Activated T-helper 9 cell treated with anti-CD3 and anti-CD28 coated beads, Interleukin-2, amount 50 U/mL, for 16 hours (primary cell): ENCODE measurements at regions not wholly inside any gene's neighbourhood (a gene's known extent, or its start where the extent isn't known, plus 50 kb on each side); places are given as distances from the start of the nearest gene placed in this dataset.

Experiments used
- DNase-seq: peaks from one replicate; pipeline ENCODE4 v3.0.0-alpha.2; 2020; ENCODE audit warnings: low read depth

DNA sequence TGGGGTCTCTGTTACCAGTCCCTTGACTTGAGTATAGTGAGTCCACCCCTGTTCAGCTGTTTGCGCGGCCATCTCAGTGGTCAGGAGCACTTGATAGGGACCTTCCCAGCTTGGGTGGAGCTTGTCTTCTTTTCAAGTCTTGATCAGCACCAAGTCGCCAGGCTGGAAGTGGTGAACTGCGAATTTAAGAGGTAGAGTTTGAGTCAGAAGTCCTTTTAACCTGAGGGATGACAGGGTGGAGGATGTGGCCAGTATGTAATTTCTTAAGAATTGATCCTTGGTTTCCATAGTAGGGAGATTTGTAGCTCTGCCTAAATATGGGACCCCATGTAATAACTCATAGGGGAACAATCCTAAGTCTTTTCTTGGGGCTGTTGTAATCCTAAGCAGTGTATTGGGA is 86.3 kb upstream of the XCR1 start:
- no peak for DNase-seq

DNA sequence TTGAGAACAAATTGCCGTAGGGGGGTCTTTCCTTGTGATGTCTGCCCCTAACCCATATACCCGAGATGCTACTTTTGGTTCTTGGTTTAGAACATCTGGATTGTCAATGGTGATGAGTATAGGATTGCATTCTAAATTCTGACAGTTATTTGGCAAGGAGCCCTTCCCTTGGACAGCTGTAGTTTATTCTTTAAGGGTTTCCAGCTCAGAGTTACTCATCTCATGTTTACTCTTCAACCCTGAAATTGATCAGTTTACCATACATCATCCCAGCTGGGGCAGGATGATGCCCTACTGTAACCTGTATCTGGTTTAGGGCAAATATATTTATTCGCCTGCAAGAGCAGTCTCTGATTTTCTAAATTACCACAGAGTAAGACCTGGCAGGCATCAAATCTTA is 85.7 kb upstream of the XCR1 start:
- DNase-seq: no peak

DNA sequence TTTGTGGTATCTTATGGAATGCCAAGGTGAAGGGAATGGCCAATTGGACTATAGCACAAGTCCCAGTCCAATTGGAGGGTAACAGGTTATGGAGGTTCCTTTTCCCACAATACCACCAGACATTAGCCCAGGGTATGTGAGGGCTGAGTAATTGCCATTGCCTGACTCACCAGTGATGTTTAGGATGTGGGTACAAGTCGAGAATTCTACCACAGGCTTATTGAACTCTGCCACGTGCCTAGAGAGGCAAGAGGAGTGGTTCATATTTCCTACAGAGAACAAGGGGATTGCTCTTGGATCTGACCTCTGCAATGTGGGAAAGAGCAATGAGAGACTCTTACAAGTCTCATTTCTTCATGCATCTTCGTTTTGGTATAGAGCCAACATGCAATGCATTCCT is 85.0 kb upstream of the XCR1 start:
- no peak for DNase-seq

DNA sequence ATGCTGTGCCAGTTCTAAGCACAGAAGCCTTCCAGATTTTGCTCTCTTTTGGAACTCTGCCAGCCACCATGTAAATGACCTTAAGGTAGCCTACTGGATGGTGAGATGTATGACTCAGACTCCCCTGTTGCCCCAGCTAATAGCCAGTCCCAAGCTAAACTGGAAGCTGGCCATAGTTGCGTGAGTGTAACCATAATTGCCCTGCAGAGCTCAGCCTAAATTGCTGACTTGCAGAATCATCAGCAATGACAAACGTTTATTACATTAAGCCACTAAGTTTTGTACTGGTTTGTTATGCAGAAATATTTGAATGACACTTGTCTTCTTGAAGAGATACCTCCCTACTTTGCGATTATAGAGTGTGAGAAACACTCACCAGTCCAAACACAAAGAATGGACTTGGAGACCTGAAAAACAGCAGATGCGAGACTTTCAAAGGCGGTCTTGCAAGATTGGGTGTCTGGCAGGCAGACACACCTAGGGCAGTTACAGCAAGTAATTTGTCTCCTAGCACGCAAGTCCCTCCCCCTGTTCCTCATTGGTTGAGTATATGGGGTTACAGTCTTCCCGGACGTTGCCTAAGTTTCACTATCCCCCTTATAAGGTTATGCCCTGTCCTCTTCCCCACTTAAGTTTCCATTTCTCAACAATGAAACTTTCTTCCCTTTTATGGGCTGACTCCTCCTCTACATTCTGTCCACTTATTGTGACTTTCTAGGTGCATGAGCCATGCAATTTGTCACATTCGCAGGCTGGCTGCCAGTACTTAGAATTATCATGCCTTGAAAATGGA is 83.6 kb upstream of the XCR1 start:
- DNase-seq: no peak

DNA sequence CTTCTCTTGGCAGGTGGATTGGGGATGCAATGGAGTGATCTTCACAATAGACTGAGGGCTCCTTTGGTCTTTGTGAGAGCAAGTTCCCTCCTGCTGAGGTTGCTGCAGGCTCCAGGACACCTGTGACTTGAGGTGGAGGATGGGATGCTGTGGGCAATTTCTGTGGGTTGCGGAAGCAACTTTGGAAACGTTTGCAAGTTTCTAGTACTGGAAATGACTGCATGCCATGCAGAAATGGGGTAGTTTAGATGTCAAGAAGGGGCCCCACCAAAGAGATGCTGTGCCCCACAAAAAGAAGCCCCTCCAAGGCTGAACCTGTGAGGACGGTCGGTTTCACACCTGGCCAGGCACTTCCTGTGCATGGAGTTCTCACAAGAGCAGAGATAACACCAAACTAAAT is 80.4 kb upstream of the XCR1 start:
- DNase-seq: no peak

DNA sequence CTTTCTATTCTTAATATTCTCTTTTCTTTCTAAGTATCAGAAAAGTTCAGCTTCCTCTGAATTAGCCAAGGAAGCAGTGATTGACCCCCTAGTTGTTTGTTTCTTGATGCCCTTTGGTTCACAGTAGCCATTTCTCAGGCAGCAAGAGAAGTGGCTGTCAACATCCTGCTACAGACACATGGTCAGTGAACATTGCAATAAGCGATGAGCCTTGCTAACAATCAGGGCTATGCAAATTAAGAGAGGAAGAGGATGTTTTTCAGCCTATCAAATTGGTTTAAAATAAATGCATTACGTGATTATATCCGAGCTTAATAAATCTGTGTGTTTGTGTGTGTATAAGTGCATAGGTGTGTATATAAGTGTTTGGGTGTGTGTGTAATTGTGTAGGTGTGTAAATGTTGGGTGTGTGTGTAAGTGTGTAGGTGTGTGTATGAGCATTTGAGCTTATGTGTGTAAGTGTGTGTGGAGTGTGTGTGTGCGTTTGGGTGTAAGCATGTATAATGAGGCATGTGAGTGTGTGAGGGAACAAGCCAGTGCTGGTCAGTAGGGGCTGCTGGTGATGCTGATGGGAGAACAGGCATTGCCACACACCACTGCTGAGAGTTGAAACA is 78.1 kb upstream of the XCR1 start:
- DNase-seq: no peak

DNA sequence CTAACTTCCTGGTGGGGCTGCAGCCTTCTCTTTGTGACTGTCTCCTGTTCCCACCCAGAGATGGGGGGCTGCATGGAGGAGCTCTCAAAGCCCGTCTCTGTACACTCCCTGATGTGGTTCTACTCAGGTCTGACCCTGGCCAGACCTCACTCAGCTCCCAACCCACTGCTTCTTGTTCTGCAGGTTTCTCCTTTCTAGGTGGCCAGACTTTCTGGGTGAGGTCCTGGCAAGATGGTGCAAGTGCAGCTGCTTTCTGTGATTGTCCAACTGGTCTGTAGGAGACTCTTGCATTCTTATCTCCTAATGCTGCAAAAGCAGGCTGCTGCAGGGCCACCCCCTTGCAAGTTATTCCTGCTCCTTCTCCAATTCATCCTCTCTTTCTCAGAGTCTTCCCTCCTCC is 77.4 kb upstream of the XCR1 start:
- no peak for DNase-seq

DNA sequence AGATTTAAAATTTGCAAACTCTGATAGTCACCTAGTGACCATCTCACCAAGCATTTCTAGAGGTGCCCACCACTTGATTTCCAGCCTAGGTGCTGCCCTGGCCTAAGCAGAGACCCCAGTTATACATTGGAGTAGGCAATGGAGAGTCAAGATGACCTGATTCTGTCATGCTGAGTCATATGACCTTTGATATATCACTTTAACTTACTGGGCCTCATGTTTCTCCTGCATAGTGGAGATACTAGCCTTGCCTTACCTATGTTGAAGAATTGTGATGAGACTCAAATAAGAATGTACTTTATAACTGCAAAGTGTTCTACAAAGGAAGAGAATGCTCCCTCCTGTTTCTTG is 75.5 kb upstream of the XCR1 start:
- no peak for DNase-seq

DNA sequence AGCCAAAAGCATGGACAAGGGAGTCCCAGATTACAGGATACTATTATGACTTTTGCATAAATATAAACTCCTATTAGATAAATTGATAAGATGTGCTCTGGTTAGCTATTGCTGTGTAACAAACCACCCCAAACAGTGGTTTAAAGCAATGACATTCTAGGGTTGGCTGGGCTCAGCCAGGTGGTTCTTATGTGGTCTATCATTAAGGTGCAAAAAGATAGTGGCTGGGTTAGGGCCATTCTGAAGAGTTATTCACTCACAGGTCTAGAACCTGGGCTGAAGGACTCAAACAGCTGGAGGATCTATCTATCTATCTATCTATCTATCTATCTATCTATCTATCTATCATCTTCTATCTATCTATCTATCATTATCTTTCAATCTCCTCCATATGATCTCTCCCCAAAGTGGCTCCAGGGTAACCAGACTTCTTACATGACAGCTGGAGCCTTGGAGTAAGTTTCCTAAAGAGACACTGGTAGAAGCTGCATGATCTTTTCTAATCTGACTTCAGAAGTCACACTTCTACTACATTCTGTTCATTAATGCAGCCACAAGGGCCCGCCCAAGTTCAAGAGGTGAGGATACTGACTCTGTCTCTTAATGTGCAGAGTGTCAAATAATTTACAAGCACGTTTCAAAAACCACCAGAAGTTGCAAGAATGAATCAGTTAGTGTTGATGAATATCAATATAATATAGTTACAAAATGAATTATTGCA is 74.9 kb upstream of the XCR1 start:
- no peak for DNase-seq

DNA sequence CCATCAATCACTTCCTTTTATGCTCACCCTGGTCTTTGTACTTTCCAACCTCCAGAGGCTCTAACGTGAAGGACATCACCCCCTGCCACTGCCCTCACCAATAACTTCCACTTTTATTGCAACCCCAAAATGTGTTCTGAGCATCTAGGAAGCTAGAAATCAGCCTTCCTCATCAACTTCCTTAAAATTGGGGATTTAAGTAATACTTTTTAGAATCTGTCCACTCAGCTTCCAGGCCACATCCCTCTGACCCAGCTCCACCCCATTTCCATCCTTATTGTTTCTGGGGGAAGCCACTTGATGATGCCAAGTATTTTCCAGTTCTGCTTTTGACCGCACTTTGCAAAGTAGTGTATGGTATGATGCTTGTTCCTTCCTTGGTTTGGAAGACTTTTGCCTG is 73.5 kb upstream of the XCR1 start:
- DNase-seq: no peak

DNA sequence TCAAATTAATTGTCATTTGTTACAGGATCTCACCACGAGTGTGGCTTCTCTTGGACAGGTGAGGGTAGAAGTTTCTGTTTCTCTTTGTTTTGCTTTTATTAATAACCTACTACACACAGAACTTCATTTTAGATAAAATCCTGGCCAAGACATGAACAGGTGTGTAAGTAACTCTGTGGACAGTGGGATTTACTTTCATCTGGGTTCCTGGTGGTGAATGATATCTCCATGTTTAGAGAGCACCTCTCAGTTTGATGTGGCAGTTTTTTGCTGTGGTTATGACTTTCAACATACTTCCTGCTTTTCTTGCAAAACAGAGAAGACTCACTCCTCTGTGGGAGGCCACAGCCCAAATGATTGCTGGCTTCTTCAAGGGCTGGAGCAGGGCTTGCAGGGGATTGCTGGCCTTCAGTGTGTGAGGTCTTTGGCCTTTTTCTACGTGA is 71.1 kb upstream of the XCR1 start:
- DNase-seq: peak; percentile 17

DNA sequence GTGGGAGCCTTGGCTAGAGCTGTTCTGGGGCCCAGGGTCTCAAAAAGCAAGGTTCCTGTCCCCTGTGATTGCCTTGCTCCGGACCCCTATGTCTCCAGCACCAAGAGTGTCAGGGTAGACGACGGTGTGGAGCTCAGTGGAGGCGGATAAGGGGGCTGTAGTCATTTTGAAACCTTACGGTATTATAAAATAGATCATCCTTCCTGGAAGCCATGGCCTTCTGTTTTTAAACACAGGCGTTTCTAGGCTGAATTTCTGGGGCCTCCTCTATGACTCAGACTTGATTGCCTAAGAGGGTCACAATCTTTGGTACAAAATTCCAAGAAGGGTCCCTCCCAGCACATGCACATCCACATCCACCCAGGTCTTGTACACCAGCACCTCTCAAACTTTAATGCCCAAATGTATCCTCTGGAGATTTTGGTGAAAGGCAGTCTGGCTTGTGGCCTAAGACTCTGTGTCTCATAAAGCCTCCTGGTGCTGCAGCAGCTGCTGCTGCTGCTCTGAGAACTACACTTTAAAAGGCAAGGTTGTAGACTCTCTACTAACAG is 70.5 kb upstream of the XCR1 start:
- DNase-seq: peak; percentile 24

DNA sequence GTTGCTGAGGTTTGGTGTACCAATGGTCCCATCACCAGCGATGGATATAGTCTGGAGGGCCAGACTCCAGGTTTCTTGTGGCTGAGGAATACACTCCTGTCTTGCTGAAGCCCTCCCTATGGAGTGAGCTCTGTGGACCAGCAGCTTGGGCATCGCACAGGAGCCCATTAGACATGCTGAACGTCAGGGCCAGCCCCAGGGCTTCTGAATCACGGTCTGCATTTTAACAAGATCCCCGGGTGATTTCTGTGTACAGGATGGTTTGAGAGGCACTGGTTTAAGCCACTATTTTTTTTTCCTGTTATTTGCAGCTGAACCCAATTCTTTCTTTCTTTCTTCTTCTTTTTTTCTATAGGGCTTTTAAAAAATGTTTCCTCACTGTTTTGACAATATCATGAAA is 69.5 kb upstream of the XCR1 start:
- DNase-seq: no peak

DNA sequence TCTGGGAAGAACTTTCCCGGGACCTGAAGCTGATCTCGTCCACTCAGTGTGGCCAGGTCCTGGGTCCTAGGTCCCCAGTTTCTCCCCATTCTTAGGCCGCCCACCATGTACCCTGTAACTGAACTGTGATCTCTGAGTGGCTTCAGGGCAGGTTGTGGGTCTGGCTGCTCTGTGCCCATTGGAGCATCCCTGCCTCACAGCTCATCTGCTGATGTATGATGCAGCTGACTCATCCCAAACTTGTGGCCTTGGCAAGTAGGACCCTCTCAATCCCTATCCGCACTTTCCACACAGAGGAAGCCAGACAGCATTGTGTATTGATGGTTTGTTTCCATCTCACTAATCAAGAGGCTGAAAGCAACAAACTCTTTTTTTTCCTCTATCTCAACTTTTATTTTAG is 69.1 kb upstream of the XCR1 start:
- no peak for DNase-seq

DNA sequence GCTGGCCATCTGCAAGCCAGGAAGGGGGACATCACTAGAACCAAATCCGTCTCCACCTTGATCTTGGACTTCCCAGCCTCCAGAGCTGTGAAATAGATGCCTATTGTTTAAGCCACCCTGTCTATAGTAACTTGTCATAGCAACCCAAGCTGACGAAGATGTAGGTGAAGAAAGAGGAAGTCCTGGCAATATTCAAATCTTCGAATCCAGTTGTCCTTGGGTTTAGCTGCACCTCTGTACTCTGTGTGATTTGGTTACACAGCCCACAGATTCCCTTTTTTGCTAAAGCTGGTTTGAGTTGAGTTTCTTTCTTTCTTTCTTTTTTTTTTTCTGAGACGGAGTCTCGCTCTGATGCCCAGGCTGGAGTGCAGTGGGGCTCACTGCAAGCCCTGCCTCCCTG is 68.0 kb upstream of the XCR1 start:
- no peak for DNase-seq

DNA sequence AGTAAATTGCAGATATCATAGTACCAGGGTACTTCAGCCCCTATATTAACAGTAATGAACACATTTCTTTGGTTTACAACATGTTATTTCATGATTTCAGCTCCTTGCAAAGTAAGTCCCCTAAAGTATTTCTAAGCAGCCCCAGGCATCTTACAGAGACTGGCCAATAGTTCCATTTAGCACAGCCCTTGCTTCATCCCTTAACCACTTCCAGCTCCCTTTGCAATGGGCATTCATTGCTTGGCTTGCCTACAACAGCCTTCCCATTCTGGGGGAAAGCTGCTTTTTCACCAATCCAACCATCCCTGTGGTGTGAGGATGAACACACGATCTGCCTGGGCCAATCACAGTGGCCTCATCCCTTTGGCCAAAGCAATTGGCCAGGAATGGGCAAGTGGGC is 67.2 kb upstream of the XCR1 start:
- no peak for DNase-seq

DNA sequence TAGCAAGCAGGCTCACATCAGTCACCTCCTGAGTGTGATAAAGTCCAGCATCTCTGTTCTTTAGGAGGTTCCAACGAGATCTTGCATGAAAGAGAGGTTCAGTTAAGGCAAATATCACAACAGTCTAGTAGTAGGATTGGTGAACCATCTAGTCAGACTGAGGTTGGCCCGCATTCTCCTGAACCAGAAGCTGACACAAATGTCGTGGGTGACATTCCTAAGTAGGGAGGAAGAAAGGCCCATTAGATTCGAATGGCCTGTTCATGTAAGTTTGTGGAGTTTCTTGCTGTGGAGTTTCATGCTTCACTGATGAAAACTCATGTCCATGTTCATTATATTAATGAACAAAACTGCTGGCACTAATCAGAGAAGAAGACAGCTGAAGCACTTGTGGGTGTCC is 66.7 kb upstream of the XCR1 start:
- no peak for DNase-seq

DNA sequence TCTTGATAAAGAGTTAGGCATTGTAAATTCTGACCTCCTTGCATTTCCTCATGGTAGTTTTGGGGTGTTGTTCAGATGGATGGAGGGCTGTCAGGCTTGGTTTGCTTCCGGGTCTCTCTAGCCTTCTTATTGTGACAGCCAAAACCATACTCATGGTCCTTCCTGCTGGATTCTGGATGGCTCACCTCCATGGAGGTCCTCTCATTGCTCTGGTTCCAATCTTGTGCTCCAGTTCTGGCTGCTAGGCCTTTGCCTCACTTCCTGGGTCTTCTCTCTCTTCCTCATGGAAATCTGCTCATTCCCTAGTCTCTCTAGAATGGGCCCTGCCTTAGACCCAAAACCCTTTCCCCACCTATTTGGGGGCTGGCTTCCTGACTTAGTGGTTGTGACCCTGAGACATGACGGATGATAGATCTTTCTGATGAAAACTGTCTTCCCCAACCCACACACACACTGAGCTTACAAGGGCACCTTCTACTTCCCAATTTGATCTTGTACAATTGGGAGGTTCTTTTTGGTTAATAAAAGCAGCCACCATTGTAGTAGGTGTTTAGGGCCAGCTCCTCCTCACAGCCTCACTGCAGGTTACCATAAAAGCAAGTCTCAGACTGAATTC is 66.2 kb upstream of the XCR1 start:
- no peak for DNase-seq

DNA sequence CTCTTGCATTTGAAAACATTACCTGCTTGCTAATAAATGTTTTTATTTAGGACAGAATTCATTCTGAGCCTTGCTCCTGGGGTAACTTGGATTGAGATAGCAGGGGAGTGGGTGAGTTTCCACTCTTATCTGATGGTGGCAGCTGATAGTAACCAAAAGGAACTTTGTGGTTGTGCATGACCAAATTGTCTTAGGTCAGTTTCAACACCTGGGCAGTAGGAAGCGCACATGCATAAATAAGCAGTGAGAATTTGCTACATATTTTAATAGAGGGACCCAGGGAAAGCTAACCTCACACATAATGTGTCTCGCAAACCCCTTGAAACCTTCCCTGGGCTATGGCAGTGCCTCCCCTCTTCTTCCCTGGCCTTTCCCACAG is 65.4 kb upstream of the XCR1 start:
- no peak for DNase-seq

DNA sequence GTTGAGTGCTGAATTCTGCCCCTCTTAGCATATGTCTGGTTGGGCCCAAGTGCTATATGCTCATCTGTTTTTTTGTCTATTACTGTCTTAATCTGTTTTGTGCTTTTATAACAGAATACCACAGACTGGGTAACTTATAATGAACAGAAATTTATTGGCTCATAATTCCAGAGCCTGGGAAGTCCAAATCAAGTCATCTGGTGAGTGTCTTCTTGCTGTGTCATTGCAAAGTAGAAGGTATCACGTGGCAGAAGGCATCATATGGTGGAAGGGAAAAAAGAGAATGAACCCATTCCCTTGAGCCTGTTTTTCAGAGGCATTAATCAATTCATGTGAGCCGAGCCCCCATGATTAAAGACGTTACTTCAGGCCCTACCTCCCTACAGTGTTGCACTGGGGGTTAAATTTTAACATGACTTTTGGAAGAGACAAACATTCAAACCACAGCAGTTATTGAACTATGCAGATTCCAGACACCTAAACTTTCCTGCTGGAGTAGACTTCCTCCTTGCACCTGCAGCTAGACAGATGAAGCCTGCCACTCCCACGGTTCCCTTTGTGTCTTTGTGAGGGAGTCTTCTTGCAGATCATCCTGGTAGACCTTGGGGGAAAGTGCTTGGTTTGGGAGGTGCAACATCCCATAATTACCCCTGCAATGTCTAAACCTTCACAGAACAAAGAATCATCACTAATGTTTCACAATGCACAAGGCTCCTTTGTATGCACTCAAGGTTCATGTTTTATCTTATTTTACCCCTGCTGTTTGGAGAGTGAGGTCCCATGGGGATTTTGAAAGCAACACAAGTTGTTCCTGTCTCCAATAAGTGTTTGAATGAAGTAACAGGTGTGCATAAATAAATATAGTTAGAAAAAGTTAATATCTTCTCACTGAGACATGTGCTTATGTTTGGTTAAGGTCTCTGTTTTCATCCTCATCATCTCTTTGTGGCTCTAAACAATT is 64.7 kb upstream of the XCR1 start:
- no peak for DNase-seq

DNA sequence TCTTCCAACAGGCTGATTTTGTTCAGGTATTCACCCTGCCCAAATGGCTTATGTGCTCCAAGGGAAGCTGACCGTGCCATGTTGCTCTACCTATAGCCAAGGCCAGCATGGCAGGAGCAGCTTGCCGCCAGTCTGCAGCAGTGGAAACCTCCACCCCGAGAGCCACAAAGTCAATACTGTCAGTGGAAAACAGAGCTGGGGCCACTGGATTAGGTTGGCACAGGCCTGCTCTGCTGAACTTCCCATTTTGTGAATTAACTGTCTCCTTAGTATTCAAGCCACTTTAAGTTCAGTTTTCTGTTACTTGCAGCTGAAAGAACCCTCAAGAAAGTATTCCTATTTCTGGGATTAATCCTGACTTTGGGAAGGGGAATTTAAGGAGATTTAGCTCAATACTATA is 63.8 kb upstream of the XCR1 start:
- DNase-seq: no peak

DNA sequence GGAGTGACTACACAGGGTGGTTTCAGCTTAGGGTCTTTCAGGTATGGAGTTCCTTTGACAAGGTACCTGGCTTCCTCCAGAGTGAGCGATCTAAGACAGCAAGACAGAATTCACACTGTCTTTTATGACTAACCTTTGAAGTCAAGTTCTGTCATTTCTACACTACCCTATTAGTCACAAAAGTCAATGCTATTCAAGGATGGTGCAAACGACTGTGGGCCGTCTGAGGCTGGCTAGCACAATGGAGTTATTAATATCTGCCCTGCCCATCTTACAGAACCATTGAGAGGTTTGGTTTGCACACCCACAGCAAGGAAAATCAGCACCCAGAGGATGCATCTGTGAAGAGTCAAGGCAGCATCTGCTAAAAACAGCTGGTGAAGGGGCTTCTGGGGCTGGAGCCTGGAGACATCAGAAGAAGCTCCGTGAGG is 62.9 kb upstream of the XCR1 start:
- DNase-seq: no peak
